HepG2 (cell line): ENCODE measurements at regions not wholly inside any gene's neighbourhood (a gene's known extent, or its start where the extent isn't known, plus 50 kb on each side); places are given as distances from the start of the nearest gene placed in this dataset.

ENCODE experiments used
- ATAC-seq: fragments of 200-7000 bp; cut with Tn5 transposase; 3 replicates; pipeline ENCODE4 v1.9.1; 2020; ENCODE audit warnings: mild to moderate bottlenecking, moderate library complexity
- BruUV-seq: library from RNA; stranded (reverse); fragments of 400-500 nt; replicated peaks from 2 replicates; lab custom pipeline; 2021; lab: Mats Ljungman, UMichigan
- CTCF ChIA-PET: fragments of 300-600 bp; formaldehyde crosslinking; extraction: SDS; loops from one replicate; lab custom pipeline; 2021; ENCODE audit warnings: low total read pairs, inconsistent platforms, low intra/inter-chr PET ratio; lab: Yijun Ruan, JAX
- POLR2A ChIA-PET: fragments of 350-600 bp; sonication (Branson Sonifier 250); formaldehyde crosslinking; loops from one replicate; lab custom pipeline; 2020; ENCODE audit warnings: antibody characterized with exemption, inconsistent platforms; lab: Yijun Ruan, JAX
- DNase-seq: peaks from one replicate; pipeline ENCODE4 v3.0.0-alpha.2; 2015; ENCODE audit warnings: low spot score
- FAIRE-seq: peaks from 3 replicates; lab custom pipeline; 2011; peaks lifted over from hg19 to GRCh38; lab: Jason Lieb, UNC
- H2AFZ ChIP-seq: one replicate; pipeline ENCODE4 v1.6.1; 2011; ENCODE audit warnings: low read length, inconsistent platforms
- H3K27ac ChIP-seq: fragments of 300-600 bp; 3 replicates; pipeline ENCODE4 v1.8.0; 2011; ENCODE audit warnings: mixed run types, mild to moderate bottlenecking, mixed read lengths, low read length, inconsistent platforms; ENCODE audit not compliant: insufficient read depth; ENCODE audit errors: extremely low read length
- H3K27me3 ChIP-seq, 2 experiments: fragments of 200-600 bp in 1 of 2; 2 replicates in 1 of 2; 3 replicates in 1 of 2; pipeline versions ENCODE4 v1.6.0 to v1.8.0; 2011; ENCODE audit warnings: low read length in 2 of 2, mild to moderate bottlenecking in 2 of 2, moderate library complexity in 2 of 2, inconsistent platforms in 1 of 2; ENCODE audit not compliant: insufficient read depth in 2 of 2, control insufficient read depth in 1 of 2
- H3K36me3 ChIP-seq, 2 experiments: fragments of 200-600 bp in 1 of 2; replicated peaks in 1 of 2; 2 replicates in 1 of 2; 3 replicates in 1 of 2; pipeline versions ENCODE4 v1.5.1 to v1.8.0; 2011; ENCODE audit warnings: low read length in 2 of 2, inconsistent platforms in 1 of 2; ENCODE audit not compliant: insufficient read depth in 2 of 2, control insufficient read depth in 1 of 2
- H3K4me1 ChIP-seq: 2 replicates; pipeline ENCODE4 v1.5.1; 2012; ENCODE audit warnings: low read length, inconsistent platforms; ENCODE audit not compliant: insufficient read depth
- H3K4me2 ChIP-seq: 2 replicates; pipeline ENCODE4 v1.6.0; 2011; ENCODE audit warnings: low read depth, low read length, inconsistent platforms
- H3K4me3 ChIP-seq, 3 experiments: fragments of 200-600 bp in 1 of 3; sonication (generic), shearing (Covaris generic) in 1 of 3; replicated peaks in 1 of 3; 2 replicates each; pipeline ENCODE4 v1.5.1; 2011 to 2016; ENCODE audit warnings: low read length in 3 of 3, inconsistent platforms in 2 of 3, low read depth in 2 of 3, mild to moderate bottlenecking in 2 of 3, control low read depth in 1 of 3, mixed read lengths in 1 of 3; ENCODE audit not compliant: insufficient read depth in 1 of 3
- H3K79me2 ChIP-seq: one replicate; pipeline ENCODE4 v1.6.1; 2011; ENCODE audit warnings: low read length, inconsistent platforms; ENCODE audit not compliant: insufficient read depth
- H3K9ac ChIP-seq: 2 replicates; pipeline ENCODE4 v1.6.0; 2011; ENCODE audit warnings: mild to moderate bottlenecking, low read depth, low read length, inconsistent platforms; ENCODE audit not compliant: insufficient read depth
- H3K9me3 ChIP-seq: 2 replicates; pipeline ENCODE4 v1.5.1; 2012; ENCODE audit warnings: mild to moderate bottlenecking, low read length
- H4K20me1 ChIP-seq: 2 replicates; pipeline ENCODE4 v1.6.0; 2011; ENCODE audit warnings: inconsistent platforms, mild to moderate bottlenecking, low read length, moderate library complexity; ENCODE audit not compliant: insufficient read depth
- BRD4 ChIP-seq: sonication (generic); formaldehyde crosslinking; IDR thresholded peaks from 2 replicates; pipeline ENCODE4 v1.4.0; 2020; ENCODE audit warnings: missing genetic modification reagents
- E2F5 ChIP-seq: sonication (generic); formaldehyde crosslinking; conservative IDR thresholded peaks from 2 replicates; pipeline ENCODE4 v1.4.0; 2020; ENCODE audit warnings: missing genetic modification reagents
- PLSCR1 ChIP-seq: sonication (generic); formaldehyde crosslinking; IDR thresholded peaks from 2 replicates; pipeline ENCODE4 v1.5.0; 2020; ENCODE audit warnings: missing genetic modification reagents, mild to moderate bottlenecking, borderline replicate concordance
- SETDB1 ChIP-seq: sonication (generic); formaldehyde crosslinking; IDR thresholded peaks from 2 replicates; pipeline ENCODE4 v1.5.1; 2020; ENCODE audit warnings: missing genetic modification reagents, mild to moderate bottlenecking, borderline replicate concordance
- TOPORS ChIP-seq: sonication (generic); formaldehyde crosslinking; IDR thresholded peaks from 2 replicates; pipeline ENCODE4 v1.8.0; 2023; ENCODE audit warnings: mild to moderate bottlenecking, missing genetic modification reagents
- ZNF572 ChIP-seq: sonication (generic); formaldehyde crosslinking; IDR thresholded peaks from 2 replicates; pipeline ENCODE4 v1.5.1; 2020; ENCODE audit warnings: mild to moderate bottlenecking, missing genetic modification reagents
- ZNF576 ChIP-seq: sonication (generic); formaldehyde crosslinking; IDR thresholded peaks from 2 replicates; pipeline ENCODE4 v1.4.0; 2020; ENCODE audit warnings: mild to moderate bottlenecking, missing genetic modification reagents
- ZSCAN31 ChIP-seq: sonication (generic); formaldehyde crosslinking; IDR thresholded peaks from 2 replicates; pipeline ENCODE4 v1.5.0; 2020; ENCODE audit warnings: low read depth, mild to moderate bottlenecking, missing genetic modification reagents
- WGBS: methylation state at CpG from one replicate; pipeline ENCODE4 v1.1.6; 2017; ENCODE audit warnings: low lambda C conversion rate; 5-methylcytosine and 5-hydroxymethylcytosine counted together
- in situ Hi-C: cut with HindIII; loops from 2 replicates; pipeline ENCODE4 v1.10.0; 2017; ENCODE audit warnings: low pct_unique_long_range_greater_than_20kb; ENCODE audit not compliant: extremely low pct_ligation_motif_present
- intact Hi-C: fragments of 100-400 bp; cut with micrococcal nuclease; formaldehyde crosslinking; loops from one replicate; pipeline ENCODE4 v1.10.0; 2022; ENCODE audit not compliant: unreplicated experiment

GRCh38 chr3:102533784-102534183 lies 99.0 kb downstream of the ZPLD1 start:
- in situ Hi-C loops (loop anchor here (5.0 to 10.0 kb wide), 2 partner anchors 296 to 729 kb away; no protein-coding TSS in a partner anchor), intact Hi-C loops (no loop called here)
- no peak for ATAC-seq
- ChIA-PET POLR2A (no interaction called here), CTCF (no interaction called here)
- 1% methylated on average over 4 of the region's 4 CpGs for WGBS
- no peak for TF ChIP-seq ZNF572
- TF ChIP-seq ZNF576, result no peak
- TF ChIP-seq ZSCAN31, result no peak
- TF ChIP-seq SETDB1 (CRISPR knock-in tag), result no peak
- no peak for TF ChIP-seq E2F5 (CRISPR knock-in tag)
- TF ChIP-seq PLSCR1 (CRISPR knock-in tag), result no peak
- no peak for TF ChIP-seq TOPORS (CRISPR knock-in tag)
- TF ChIP-seq BRD4 (CRISPR knock-in tag), result no peak
- H3K36me3 ChIP-seq, result no peaks in the 10 kb centered on the region
- no peak overlapping the region for H2AFZ ChIP-seq
- no peaks in the 10 kb centered on the region for H3K79me2 ChIP-seq
- no peaks in the 10 kb centered on the region for H4K20me1 ChIP-seq
- H3K9me3 ChIP-seq, result no peaks in the 10 kb centered on the region
- no peak overlapping the region for H3K9ac ChIP-seq
- H3K4me3 ChIP-seq, result no peak overlapping the region
- H3K4me2 ChIP-seq, result no peak overlapping the region
- no peak overlapping the region for H3K27ac ChIP-seq
- no peaks in the 10 kb centered on the region for H3K27me3 ChIP-seq
- DNase-seq, result no peak
- FAIRE-seq, result no peak
- no peaks in the 10 kb centered on the region for H3K4me1 ChIP-seq
- BruUV-seq, result no TSS peak
